ENCODE measurements at regions not wholly inside any gene's neighbourhood (a gene's known extent, or its start where the extent isn't known, plus 50 kb on each side); places are given as distances from the start of the nearest gene placed in this dataset.

DNA sequence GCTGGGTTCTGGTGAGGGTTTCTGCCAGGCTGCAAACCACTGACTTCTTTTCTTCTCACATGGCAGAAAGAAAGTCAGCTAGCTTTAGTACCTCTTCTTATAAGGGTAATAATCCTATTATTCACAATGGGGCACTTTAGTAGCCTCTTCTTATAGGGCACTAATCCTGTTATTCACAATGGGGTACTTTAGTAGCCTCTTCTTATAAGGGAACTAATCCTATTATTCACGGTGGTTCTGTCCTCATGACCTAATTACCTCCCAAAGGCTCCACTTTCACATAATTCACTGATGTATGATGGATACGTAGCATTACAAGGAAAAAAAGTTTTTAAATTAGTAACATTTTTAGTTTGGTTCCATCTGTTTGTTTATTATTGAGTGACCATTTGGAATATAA is 671.3 kb downstream of the NSUN3 start:
- no peaks in the 10 kb centered on the region for H3K36me3 Mint-ChIP-seq
- no peaks in the 10 kb centered on the region for H3K4me1 Mint-ChIP-seq
- ATAC-seq: no peak
- no peak for DNase-seq (ENCODE audit: low spot score)
- no peak overlapping the region for H3K4me3 Mint-ChIP-seq
- H3K27me3 Mint-ChIP-seq (ENCODE audit: low read depth): no peaks in the 10 kb centered on the region
- peaks cover 13% of the 10 kb centered on the region; the same call in 1 of the 2 replicates for H3K9me3 Mint-ChIP-seq
- ChIA-PET POLR2A (no interaction called here), CTCF (no interaction called here)
- H3K27ac Mint-ChIP-seq: no peak overlapping the region
- TF ChIP-seq, protein P1, sequence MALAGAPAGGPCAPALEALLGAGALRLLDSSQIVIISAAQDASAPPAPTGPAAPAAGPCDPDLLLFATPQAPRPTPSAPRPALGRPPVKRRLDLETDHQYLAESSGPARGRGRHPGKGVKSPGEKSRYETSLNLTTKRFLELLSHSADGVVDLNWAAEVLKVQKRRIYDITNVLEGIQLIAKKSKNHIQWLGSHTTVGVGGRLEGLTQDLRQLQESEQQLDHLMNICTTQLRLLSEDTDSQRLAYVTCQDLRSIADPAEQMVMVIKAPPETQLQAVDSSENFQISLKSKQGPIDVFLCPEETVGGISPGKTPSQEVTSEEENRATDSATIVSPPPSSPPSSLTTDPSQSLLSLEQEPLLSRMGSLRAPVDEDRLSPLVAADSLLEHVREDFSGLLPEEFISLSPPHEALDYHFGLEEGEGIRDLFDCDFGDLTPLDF (CRISPR knock-in tag; IDR thresholded peaks at IDR 0.05): no peak
- TF ChIP-seq CREM (CRISPR knock-in tag; IDR thresholded peaks at IDR 0.05) (no peak), ATF1 (CRISPR knock-in tag; IDR thresholded peaks at IDR 0.05) (no peak), ZNF671 (CRISPR knock-in tag; IDR thresholded peaks at IDR 0.05) (no peak), KAT7 (CRISPR knock-in tag; IDR thresholded peaks at IDR 0.05; ENCODE audit: borderline replicate concordance) (no peak), JUN (CRISPR knock-in tag; IDR thresholded peaks at IDR 0.05) (no peak), ZNF396 (CRISPR knock-in tag; IDR thresholded peaks at IDR 0.05; ENCODE audit: borderline replicate concordance) (no peak), NFE2L1 (CRISPR knock-in tag; IDR thresholded peaks at IDR 0.05) (no peak), CREB1 (CRISPR knock-in tag; IDR thresholded peaks at IDR 0.05) (no peak), EMX1 (CRISPR knock-in tag; IDR thresholded peaks at IDR 0.05) (no peak), USF1 (CRISPR knock-in tag; IDR thresholded peaks at IDR 0.05) (no peak)

- no peak for ATAC-seq
- ChIA-PET CTCF (no interaction called here), POLR2A (no interaction called here)
- Mint-ChIP-seq H3K4me3 (no peak overlapping the region), H3K36me3 (no peaks in the 10 kb centered on the region), H3K27ac (no peak overlapping the region), H3K4me1 (no peaks in the 10 kb centered on the region), H3K9me3 (peaks cover 13% of the 10 kb centered on the region; the same call in 1 of the 2 replicates), H3K27me3 (ENCODE audit: low read depth) (no peaks in the 10 kb centered on the region)
- no peak for DNase-seq (ENCODE audit: low spot score)
- TF ChIP-seq GABPB1 (CRISPR knock-in tag; IDR thresholded peaks at IDR 0.05): no peak
- TF ChIP-seq NFYB (CRISPR knock-in tag; conservative IDR thresholded peaks at IDR 0.05; ENCODE audit: low read depth): no peak
- TF ChIP-seq, protein P2, sequence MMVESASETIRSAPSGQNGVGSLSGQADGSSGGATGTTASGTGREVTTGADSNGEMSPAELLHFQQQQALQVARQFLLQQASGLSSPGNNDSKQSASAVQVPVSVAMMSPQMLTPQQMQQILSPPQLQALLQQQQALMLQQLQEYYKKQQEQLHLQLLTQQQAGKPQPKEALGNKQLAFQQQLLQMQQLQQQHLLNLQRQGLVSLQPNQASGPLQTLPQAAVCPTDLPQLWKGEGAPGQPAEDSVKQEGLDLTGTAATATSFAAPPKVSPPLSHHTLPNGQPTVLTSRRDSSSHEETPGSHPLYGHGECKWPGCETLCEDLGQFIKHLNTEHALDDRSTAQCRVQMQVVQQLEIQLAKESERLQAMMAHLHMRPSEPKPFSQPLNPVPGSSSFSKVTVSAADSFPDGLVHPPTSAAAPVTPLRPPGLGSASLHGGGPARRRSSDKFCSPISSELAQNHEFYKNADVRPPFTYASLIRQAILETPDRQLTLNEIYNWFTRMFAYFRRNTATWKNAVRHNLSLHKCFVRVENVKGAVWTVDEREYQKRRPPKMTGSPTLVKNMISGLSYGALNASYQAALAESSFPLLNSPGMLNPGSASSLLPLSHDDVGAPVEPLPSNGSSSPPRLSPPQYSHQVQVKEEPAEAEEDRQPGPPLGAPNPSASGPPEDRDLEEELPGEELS (CRISPR knock-in tag; IDR thresholded peaks at IDR 0.05): no peak
- no peak for TF ChIP-seq EMX1 (CRISPR knock-in tag; IDR thresholded peaks at IDR 0.05)
- TF ChIP-seq TEAD4 (CRISPR knock-in tag; IDR thresholded peaks at IDR 0.05): no peak
- TF ChIP-seq PRRX2 (CRISPR knock-in tag; IDR thresholded peaks at IDR 0.05): no peak
- TF ChIP-seq, protein P3, sequence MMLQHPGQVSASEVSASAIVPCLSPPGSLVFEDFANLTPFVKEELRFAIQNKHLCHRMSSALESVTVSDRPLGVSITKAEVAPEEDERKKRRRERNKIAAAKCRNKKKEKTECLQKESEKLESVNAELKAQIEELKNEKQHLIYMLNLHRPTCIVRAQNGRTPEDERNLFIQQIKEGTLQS (CRISPR knock-in tag; conservative IDR thresholded peaks at IDR 0.05): no peak
- TF ChIP-seq JAZF1 (CRISPR knock-in tag; IDR thresholded peaks at IDR 0.05): no peak
- no peak for TF ChIP-seq TP53 (CRISPR knock-in tag; IDR thresholded peaks at IDR 0.05)
- TF ChIP-seq, protein P4, sequence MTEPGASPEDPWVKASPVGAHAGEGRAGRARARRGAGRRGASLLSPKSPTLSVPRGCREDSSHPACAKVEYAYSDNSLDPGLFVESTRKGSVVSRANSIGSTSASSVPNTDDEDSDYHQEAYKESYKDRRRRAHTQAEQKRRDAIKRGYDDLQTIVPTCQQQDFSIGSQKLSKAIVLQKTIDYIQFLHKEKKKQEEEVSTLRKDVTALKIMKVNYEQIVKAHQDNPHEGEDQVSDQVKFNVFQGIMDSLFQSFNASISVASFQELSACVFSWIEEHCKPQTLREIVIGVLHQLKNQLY (CRISPR knock-in tag; IDR thresholded peaks at IDR 0.05): no peak
- TF ChIP-seq ZBTB43 (CRISPR knock-in tag; IDR thresholded peaks at IDR 0.05): no peak
- no peak for TF ChIP-seq HMGA2 (CRISPR knock-in tag; IDR thresholded peaks at IDR 0.05)
- TF ChIP-seq ZNF232 (CRISPR knock-in tag; IDR thresholded peaks at IDR 0.05): no peak
- TF ChIP-seq CDX4 (CRISPR knock-in tag; IDR thresholded peaks at IDR 0.05; ENCODE audit: borderline replicate concordance): no peak
- TF ChIP-seq USF1 (CRISPR knock-in tag; IDR thresholded peaks at IDR 0.05): no peak
Observed at GRCh38 chr3:94735354-94735753, 672.5 kb downstream of the NSUN3 start.

Measured in WTC11 (cell line).